HG03060 (cell line): ENCODE measurements at regions not wholly inside any gene's neighbourhood (a gene's known extent, or its start where the extent isn't known, plus 50 kb on each side); places are given as distances from the start of the nearest gene placed in this dataset.

Experiments
- ATAC-seq: cut with Tn5 transposase; IDR thresholded peaks from one replicate; pipeline ENCODE4 v1.9.1; 2021; ENCODE audit warnings: low read depth, moderate number of reproducible peaks; ENCODE audit not compliant: unreplicated experiment

DNA sequence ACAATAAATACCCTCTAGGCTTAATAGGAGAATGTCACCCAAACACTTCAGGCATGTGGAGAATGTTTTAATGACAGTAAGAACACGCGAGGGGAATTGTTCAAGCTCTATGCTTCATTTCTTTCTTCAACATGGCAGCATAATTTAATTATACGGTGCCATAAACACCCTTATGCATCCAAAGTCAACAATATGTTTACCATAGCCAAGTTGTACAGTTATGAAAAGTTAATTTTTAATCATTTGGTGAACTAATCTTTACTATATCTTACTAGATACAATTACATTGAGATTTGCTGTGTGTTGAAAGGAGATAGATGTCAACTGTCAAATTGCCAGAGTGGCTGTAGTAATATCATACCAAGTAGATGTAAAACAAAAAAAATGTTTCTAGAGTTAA is 185.9 kb upstream of the NBEA start:
- ATAC-seq, result no peak

DNA sequence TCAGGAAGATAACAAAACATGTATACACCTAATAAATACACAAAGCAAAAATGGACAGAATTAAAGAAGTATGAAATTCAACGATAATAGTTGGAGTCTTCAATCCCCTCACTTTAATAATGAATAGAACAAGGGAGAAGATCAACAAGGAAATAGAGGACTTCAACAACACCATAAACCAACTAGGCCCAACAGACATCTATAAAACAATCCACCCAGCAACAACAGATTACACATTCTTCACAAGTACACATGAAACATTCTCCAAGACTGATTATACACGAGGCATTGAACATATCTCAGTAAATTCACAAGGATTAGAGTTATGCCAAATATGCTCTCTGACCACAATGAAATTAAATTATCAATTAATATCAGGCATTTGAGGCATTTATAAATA is 185.5 kb upstream of the NBEA start:
- no peak for ATAC-seq

GRCh38 chr13:34757441-34757840 is 184.6 kb upstream of the NBEA start:
- no peak for ATAC-seq

- no peak for ATAC-seq
Measured at GRCh38 chr13:34758628-34759027, 183.4 kb upstream of the NBEA start.

GRCh38 chr13:34762312-34762711 is 179.8 kb upstream of the NBEA start:
- ATAC-seq, result no peak

DNA sequence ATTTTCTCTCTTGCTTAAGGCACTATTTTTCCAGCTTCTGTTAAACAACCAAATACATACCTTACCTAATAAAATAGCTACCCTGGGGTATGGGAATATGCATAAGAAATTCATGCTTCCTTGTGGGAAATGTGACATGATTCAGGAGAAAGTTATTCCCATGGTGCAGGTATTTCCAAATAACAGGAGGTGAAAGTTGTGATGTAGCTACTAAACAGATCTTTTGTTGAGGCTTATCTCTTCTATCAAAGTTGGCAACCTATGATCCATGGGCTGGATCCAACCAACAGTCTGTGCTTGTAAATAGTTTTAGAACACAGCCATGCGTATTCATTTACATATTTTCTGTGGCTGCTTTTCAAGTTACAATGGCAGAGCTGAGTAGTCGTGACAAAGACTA is 177.8 kb upstream of the NBEA start:
- no peak for ATAC-seq

GRCh38 chr13:34765446-34766180 is 176.5 kb upstream of the NBEA start:
- ATAC-seq, result no peak

DNA sequence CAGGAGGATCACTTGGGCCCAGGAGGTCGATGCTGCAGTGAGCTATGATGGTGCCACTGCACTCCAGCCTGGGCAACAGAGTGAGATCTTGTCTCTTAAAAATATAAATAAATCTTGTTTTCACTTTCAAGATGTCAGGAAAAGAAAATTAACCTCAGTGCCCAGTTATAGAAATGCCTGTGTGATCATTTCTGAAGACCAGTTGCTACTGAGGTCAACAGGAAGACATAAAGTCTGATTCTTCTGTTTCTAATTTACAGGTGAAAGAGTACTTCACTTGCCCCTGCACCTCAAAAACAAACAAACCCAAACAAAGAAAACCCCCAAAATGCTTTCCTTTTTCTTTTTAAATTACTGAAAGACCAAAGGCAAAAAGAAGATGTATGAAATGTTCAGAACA is 174.3 kb upstream of the NBEA start:
- ATAC-seq, result no peak

DNA sequence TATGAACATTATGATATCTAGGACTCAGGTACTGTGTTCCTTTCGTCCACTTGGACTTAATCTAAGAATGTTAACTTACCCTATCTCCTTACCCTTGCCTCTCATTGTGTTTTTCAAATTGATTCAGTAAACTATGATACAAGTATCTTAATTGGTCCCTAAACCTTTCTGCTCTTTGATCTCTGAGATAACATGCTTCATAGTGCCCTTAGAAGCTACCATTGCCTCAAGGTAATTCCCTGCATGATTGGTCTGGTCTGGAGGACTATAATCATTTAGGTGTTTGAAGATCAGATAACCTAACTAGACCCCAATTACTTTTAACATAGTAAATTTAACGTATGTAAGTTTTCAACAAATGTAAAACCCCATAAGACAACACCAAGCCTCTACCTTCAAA is 169.9 kb upstream of the NBEA start:
- ATAC-seq, result no peak

GRCh38 chr13:34772881-34773280 is 169.2 kb upstream of the NBEA start:
- ATAC-seq, result no peak

GRCh38 chr13:34776390-34776981 is 165.6 kb upstream of the NBEA start:
- ATAC-seq, result no peak

- no peak for ATAC-seq
Measured at GRCh38 chr13:34777089-34777913, 164.8 kb upstream of the NBEA start.

- no peak for ATAC-seq
Measured at GRCh38 chr13:34777914-34778303, 164.2 kb upstream of the NBEA start.

DNA sequence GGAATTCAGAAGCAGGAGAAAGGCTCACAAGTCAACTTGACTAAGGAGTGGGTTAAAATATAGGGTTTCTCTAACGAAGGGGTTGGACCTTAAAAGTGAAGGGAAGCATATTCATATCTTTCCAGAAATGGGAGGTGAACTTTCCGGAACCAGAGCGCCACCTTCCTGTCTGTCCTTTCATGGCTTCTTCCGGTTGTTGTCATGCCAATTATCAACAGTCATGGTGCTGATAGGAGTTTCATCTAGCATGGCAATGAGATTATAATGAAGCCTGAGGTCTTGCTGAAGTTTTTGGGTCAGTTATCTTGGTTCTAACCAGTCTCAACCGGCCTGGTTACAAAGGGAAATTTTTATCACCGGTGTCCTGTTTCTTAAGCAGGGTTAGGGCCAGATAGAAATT is 162.9 kb upstream of the NBEA start:
- ATAC-seq, result no peak

GRCh38 chr13:34793301-34793700 is 148.8 kb upstream of the NBEA start:
- no peak for ATAC-seq

DNA sequence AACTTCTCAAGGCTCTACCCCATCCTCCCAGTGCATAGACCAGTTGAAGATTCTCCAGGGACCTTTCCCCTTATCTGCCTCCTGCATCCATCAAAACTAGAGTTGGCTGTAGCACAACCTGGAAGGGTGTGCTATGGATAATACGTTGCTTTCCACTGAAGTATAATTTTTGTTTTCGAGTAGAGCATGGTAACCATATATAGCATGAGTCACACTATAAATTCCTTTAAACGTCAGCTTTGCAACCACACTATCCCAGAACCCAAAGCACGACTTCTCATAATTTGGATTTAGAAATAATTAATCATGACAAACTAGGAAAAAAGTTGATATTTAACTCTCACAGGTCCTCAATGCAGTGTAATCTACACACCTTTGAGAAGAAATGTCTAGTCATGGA is 138.3 kb upstream of the NBEA start:
- ATAC-seq, result no peak

- ATAC-seq, result no peak
Measured at GRCh38 chr13:34805347-34805746, 136.7 kb upstream of the NBEA start.

DNA sequence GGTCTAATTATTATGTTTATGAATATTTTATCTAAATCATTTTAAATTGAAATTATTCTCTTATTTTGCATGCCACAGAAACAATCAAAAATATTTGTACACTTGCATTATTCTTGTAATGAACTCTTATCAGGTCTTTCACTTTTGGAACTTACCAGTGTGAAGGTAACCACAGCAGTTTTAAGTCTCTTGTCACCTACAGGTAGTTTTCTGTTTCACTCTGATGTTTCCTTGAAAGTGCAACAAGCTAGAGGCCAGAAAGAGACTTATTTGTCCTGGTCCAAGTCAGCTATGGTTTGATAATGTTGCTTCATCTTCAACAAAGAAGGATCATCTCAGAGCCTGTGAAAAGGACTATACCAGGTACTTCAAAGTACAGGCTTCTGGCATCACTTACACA is 133.4 kb upstream of the NBEA start:
- ATAC-seq, result no peak

GRCh38 chr13:34810996-34811395 is 131.1 kb upstream of the NBEA start:
- ATAC-seq, result no peak

DNA sequence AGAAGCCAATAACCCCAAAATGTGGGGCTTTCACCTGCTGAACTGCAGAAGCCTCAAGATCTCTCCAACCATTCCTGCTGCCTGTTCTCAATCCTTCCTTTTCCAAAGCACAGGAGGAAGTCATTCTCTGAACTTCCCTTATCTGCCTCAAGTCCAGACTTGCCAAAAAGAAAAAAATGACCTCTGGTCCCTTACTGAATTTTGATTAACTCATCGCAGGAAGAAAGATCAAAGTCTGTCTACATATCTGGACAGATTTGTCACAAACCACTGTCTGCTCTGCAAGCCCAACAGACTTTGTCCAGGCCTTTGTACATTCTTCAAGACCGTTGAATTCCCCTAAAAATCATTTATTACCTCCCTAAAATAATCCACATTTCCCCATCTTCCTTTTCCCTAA is 126.5 kb upstream of the NBEA start:
- no peak for ATAC-seq

DNA sequence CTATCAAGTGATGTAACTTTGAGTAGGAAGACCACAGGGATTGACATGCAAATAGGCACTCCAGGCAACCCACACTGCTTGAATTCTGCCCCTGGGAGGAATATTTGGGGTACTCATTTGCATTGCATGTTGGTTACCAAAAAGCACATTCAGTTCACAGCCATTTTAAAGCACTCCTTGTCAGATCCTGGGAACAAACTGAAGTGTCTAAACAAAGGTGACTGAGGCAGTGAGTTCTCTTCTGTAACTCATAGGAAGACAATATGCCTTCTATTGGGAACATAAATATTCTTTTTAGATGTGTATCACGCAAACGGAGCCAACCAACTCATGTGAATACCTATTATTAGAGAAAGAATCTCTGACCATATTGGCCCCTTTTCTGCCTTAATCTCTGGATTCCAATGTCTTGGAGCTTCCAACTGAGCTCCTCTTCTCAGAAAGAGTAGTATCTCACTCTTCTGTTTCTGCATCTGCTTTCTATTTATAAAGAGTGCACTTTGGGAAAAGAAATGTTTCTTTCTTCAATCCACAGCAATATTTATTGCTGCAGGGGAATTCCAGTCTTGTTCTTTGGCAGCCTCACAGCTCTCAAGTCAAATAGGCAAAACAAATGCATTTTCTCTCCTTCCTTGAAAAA is 125.7 kb upstream of the NBEA start:
- no peak for ATAC-seq
